ENCODE measurements at regions not wholly inside any gene's neighbourhood (a gene's known extent, or its start where the extent isn't known, plus 50 kb on each side); places are given as distances from the start of the nearest gene placed in this dataset.

- Histone ChIP-seq H4K20me1 (ENCODE audit: insufficient read depth, low read length, poor library complexity, severe bottlenecking) (no peaks in the 10 kb centered on the region), H3K27me3 (ENCODE audit: insufficient read depth, low read length, poor library complexity, severe bottlenecking) (no peaks in the 10 kb centered on the region), H2AFZ (ENCODE audit: low read length) (no peak overlapping the region), H3K9me2 (replicated peaks; ENCODE audit: low read depth, low read length) (no peaks in the 10 kb centered on the region), H3K4me3 (ENCODE audit: low read length, poor library complexity, severe bottlenecking) (no peak overlapping the region), H3K4me2 (ENCODE audit: low read depth, low read length, poor library complexity, severe bottlenecking) (no peak overlapping the region), H3K79me2 (ENCODE audit: insufficient read depth, low read length) (no peaks in the 10 kb centered on the region), H3K36me3 (ENCODE audit: insufficient read depth, low read length) (no peaks in the 10 kb centered on the region), H3F3A (ENCODE audit: low read depth) (no peaks in the 10 kb centered on the region), H3K9me3 (ENCODE audit: insufficient read depth, low read depth, low read length) (peaks cover 5% of the 10 kb centered on the region; the same call in 1 of the 2 replicates), H3K9ac (ENCODE audit: low read depth, low read length, poor library complexity, severe bottlenecking) (no peak overlapping the region), H3K4me1 (ENCODE audit: insufficient read depth, low read length, poor library complexity, severe bottlenecking) (no peaks in the 10 kb centered on the region)
- TF ChIP-seq CTCF (conservative IDR thresholded peaks at IDR 0.05; ENCODE audit: low read length) = no peak
- TF ChIP-seq EZH2phosphoT487 (IDR thresholded peaks at IDR 0.05; ENCODE audit: borderline replicate concordance) = no peak
Measured at GRCh38 chr17:33370401-33370800, 77.3 kb upstream of the ASIC2 start.

- no peak overlapping the region for H3K4me2 ChIP-seq (ENCODE audit: low read depth, low read length, poor library complexity, severe bottlenecking)
- H3F3A ChIP-seq (ENCODE audit: low read depth) = no peaks in the 10 kb centered on the region
- no peaks in the 10 kb centered on the region for H3K79me2 ChIP-seq (ENCODE audit: insufficient read depth, low read length)
- H3K4me3 ChIP-seq (ENCODE audit: low read length, poor library complexity, severe bottlenecking) = no peak overlapping the region
- H3K9ac ChIP-seq (ENCODE audit: low read depth, low read length, poor library complexity, severe bottlenecking) = no peak overlapping the region
- no peaks in the 10 kb centered on the region for H3K4me1 ChIP-seq (ENCODE audit: insufficient read depth, low read length, poor library complexity, severe bottlenecking)
- no peaks in the 10 kb centered on the region for H3K27me3 ChIP-seq (ENCODE audit: insufficient read depth, low read length, poor library complexity, severe bottlenecking)
- H3K9me2 ChIP-seq (replicated peaks; ENCODE audit: low read depth, low read length) = no peaks in the 10 kb centered on the region
- no peaks in the 10 kb centered on the region for H3K36me3 ChIP-seq (ENCODE audit: insufficient read depth, low read length)
- H4K20me1 ChIP-seq (ENCODE audit: insufficient read depth, low read length, poor library complexity, severe bottlenecking) = no peaks in the 10 kb centered on the region
- TF ChIP-seq CTCF (conservative IDR thresholded peaks at IDR 0.05; ENCODE audit: low read length) (no peak), EZH2phosphoT487 (IDR thresholded peaks at IDR 0.05; ENCODE audit: borderline replicate concordance) (no peak)
- H2AFZ ChIP-seq (ENCODE audit: low read length) = no peak overlapping the region
- H3K9me3 ChIP-seq (ENCODE audit: insufficient read depth, low read depth, low read length) = peaks cover 5% of the 10 kb centered on the region; the same call in 1 of the 2 replicates
Measured at GRCh38 chr17:33371377-33371776, 78.3 kb upstream of the ASIC2 start.

GRCh38 chr17:33373273-33373672 is 80.2 kb upstream of the ASIC2 start:
- no peak overlapping the region for H3K4me2 ChIP-seq (ENCODE audit: low read depth, low read length, poor library complexity, severe bottlenecking)
- no peak overlapping the region for H2AFZ ChIP-seq (ENCODE audit: low read length)
- no peak for TF ChIP-seq EZH2phosphoT487 (IDR thresholded peaks at IDR 0.05; ENCODE audit: borderline replicate concordance)
- no peak for TF ChIP-seq CTCF (conservative IDR thresholded peaks at IDR 0.05; ENCODE audit: low read length)
- H3F3A ChIP-seq (ENCODE audit: low read depth) = no peaks in the 10 kb centered on the region
- H3K9ac ChIP-seq (ENCODE audit: low read depth, low read length, poor library complexity, severe bottlenecking) = no peak overlapping the region
- no peak overlapping the region for H3K4me3 ChIP-seq (ENCODE audit: low read length, poor library complexity, severe bottlenecking)
- H4K20me1 ChIP-seq (ENCODE audit: insufficient read depth, low read length, poor library complexity, severe bottlenecking) = no peaks in the 10 kb centered on the region
- H3K4me1 ChIP-seq (ENCODE audit: insufficient read depth, low read length, poor library complexity, severe bottlenecking) = no peaks in the 10 kb centered on the region
- H3K36me3 ChIP-seq (ENCODE audit: insufficient read depth, low read length) = no peaks in the 10 kb centered on the region
- no peaks in the 10 kb centered on the region for H3K27me3 ChIP-seq (ENCODE audit: insufficient read depth, low read length, poor library complexity, severe bottlenecking)
- H3K9me3 ChIP-seq (ENCODE audit: insufficient read depth, low read depth, low read length) = peaks cover 5% of the 10 kb centered on the region; the same call in 1 of the 2 replicates
- no peaks in the 10 kb centered on the region for H3K79me2 ChIP-seq (ENCODE audit: insufficient read depth, low read length)
- H3K9me2 ChIP-seq (replicated peaks; ENCODE audit: low read depth, low read length) = no peaks in the 10 kb centered on the region

Data from Loucy (cell line).